ENCODE measurements at regions not wholly inside any gene's neighbourhood (a gene's known extent, or its start where the extent isn't known, plus 50 kb on each side); places are given as distances from the start of the nearest gene placed in this dataset.

- ATAC-seq (ENCODE audit: low read depth) (no peak), DNase-seq (no peak)
- POLR2A ChIA-PET = no interaction called here
- Mint-ChIP-seq H3K4me3 (no peak overlapping the region), H3K9me3 (no peaks in the 10 kb centered on the region), H3K27me3 (no peaks in the 10 kb centered on the region), H3K36me3 (no peaks in the 10 kb centered on the region), H3K4me1 (no peaks in the 10 kb centered on the region), H3K27ac (no peak overlapping the region)
These were observed 910.2 kb downstream of the TUSC7 start for GRCh38 chr3:117619805-117620204.

DNA sequence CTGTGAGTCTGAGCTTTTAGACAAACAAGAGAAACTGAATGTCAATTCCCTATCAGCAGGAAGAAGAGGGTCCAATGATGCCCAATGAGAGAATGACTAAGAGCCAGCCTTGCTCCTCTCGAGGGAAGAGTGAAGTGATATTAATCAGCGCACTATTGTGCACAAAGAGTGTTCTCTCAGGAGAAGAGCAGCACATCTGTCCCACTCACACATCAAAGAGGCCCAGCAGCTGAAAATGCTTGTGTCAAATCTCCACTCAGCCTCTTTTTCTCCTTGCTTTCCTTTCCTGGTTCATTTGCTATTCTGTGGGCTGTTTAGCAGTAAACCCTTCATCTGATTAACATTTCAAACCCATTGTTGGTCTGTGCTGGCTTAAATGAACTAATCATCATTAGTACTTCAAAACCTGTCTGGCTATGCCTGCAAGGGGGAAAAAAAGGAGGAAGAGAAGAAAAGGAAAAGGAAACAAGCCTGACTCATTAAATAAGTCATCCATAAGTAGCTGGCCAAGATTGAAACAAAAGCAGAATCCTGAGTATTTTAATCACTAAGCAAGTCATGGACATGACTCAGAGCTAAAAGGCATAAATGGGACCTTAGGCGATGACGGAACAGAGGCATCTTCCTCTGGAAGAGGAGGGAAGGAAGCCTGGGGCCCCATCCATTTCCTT is 912.7 kb downstream of the TUSC7 start:
- H3K27ac Mint-ChIP-seq = no peak overlapping the region
- no peaks in the 10 kb centered on the region for H3K9me3 Mint-ChIP-seq
- no peaks in the 10 kb centered on the region for H3K27me3 Mint-ChIP-seq
- POLR2A ChIA-PET = no interaction called here
- ATAC-seq (ENCODE audit: low read depth) (no peak), DNase-seq (no peak)
- no peaks in the 10 kb centered on the region for H3K36me3 Mint-ChIP-seq
- no peaks in the 10 kb centered on the region for H3K4me1 Mint-ChIP-seq
- no peak overlapping the region for H3K4me3 Mint-ChIP-seq

DNA sequence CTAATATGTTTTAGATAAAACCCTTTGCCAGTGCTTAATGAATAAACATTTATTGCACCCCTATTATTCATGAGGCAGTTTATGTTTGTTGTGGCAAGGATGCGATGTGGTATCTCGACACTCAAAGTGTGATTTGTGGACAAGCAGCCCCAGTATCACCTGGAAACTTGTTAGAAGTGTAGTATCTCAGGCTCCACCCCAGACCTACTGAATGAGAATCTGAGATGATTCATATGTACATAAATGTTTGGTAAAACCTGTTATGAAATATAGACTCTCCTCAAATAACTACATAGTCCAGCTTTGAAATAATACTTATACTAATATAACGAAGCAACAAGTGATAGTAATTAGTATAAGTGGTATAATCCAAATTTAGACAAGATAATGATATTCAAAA is 914.8 kb downstream of the TUSC7 start:
- Mint-ChIP-seq H3K27ac (no peak overlapping the region), H3K4me3 (no peak overlapping the region), H3K27me3 (no peaks in the 10 kb centered on the region), H3K9me3 (no peaks in the 10 kb centered on the region), H3K36me3 (no peaks in the 10 kb centered on the region), H3K4me1 (no peaks in the 10 kb centered on the region)
- DNase-seq (no peak), ATAC-seq (ENCODE audit: low read depth) (no peak)
- POLR2A ChIA-PET = no interaction called here

DNA sequence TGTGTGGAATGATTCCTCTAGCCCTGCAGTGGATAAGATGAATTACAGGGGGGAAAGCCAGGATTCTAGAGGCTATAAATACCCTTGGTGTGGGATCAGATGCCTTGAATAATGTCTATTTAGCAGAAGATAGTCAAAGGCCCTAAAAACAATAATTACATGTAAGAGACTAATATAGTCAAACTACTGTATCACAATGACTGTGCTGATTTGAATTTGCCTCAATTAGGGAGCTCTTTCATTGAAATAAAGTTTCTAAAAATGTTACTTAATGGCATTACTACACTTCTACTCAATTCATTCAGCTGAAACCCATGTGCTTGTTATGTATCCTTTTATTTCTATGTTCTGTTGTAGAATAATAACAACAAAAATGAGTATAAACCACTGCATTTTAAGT is 915.6 kb downstream of the TUSC7 start:
- H3K27me3 Mint-ChIP-seq = no peaks in the 10 kb centered on the region
- H3K36me3 Mint-ChIP-seq = no peaks in the 10 kb centered on the region
- H3K27ac Mint-ChIP-seq = no peak overlapping the region
- no peak for DNase-seq
- no peak overlapping the region for H3K4me3 Mint-ChIP-seq
- no peaks in the 10 kb centered on the region for H3K4me1 Mint-ChIP-seq
- POLR2A ChIA-PET = no interaction called here
- no peaks in the 10 kb centered on the region for H3K9me3 Mint-ChIP-seq
- ATAC-seq (ENCODE audit: low read depth) = no peak

GRCh38 chr3:117626577-117626976 is 917.0 kb downstream of the TUSC7 start:
- no peaks in the 10 kb centered on the region for H3K4me1 Mint-ChIP-seq
- no peaks in the 10 kb centered on the region for H3K36me3 Mint-ChIP-seq
- H3K4me3 Mint-ChIP-seq = no peak overlapping the region
- no peaks in the 10 kb centered on the region for H3K9me3 Mint-ChIP-seq
- DNase-seq (no peak), ATAC-seq (ENCODE audit: low read depth) (no peak)
- H3K27me3 Mint-ChIP-seq = no peaks in the 10 kb centered on the region
- POLR2A ChIA-PET = no interaction called here
- no peak overlapping the region for H3K27ac Mint-ChIP-seq

- no peaks in the 10 kb centered on the region for H3K9me3 Mint-ChIP-seq
- no peak overlapping the region for H3K27ac Mint-ChIP-seq
- POLR2A ChIA-PET = no interaction called here
- H3K4me3 Mint-ChIP-seq = no peak overlapping the region
- no peaks in the 10 kb centered on the region for H3K36me3 Mint-ChIP-seq
- no peak for DNase-seq
- no peak for ATAC-seq (ENCODE audit: low read depth)
- no peaks in the 10 kb centered on the region for H3K27me3 Mint-ChIP-seq
- H3K4me1 Mint-ChIP-seq = no peaks in the 10 kb centered on the region
These were observed 919.3 kb downstream of the TUSC7 start for GRCh38 chr3:117628823-117629291.

GRCh38 chr3:117629505-117629904 is 919.9 kb downstream of the TUSC7 start:
- Mint-ChIP-seq H3K9me3 (no peaks in the 10 kb centered on the region), H3K4me3 (no peak overlapping the region), H3K27me3 (no peaks in the 10 kb centered on the region), H3K27ac (no peak overlapping the region), H3K36me3 (no peaks in the 10 kb centered on the region), H3K4me1 (no peaks in the 10 kb centered on the region)
- no peak for DNase-seq
- no peak for ATAC-seq (ENCODE audit: low read depth)
- POLR2A ChIA-PET = no interaction called here

- ATAC-seq (ENCODE audit: low read depth) = no peak
- no peak overlapping the region for H3K27ac Mint-ChIP-seq
- DNase-seq = no peak
- H3K27me3 Mint-ChIP-seq = no peaks in the 10 kb centered on the region
- H3K4me3 Mint-ChIP-seq = no peak overlapping the region
- H3K36me3 Mint-ChIP-seq = no peaks in the 10 kb centered on the region
- no peaks in the 10 kb centered on the region for H3K9me3 Mint-ChIP-seq
- POLR2A ChIA-PET = no interaction called here
- H3K4me1 Mint-ChIP-seq = no peaks in the 10 kb centered on the region
These were observed 920.9 kb downstream of the TUSC7 start for GRCh38 chr3:117630469-117630868.

DNA sequence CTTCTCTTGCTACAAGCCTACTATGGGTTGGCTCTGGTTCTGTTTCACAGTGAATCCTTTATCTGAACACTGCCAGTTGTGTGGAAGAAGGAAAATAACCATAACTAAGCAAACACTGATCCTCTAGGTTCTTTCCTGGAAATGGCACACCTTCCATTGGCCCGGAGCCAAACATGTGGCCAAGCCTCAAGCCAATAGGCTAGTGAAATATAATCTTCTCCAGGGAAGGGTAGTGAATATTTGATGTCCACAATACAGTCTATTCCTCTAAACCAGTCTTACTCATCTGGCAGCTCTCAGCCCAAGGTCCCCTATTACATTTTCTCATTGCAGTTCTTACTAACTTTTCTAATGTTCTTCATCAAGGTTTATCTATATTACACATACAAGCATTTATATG is 921.3 kb downstream of the TUSC7 start:
- Mint-ChIP-seq H3K27ac (no peak overlapping the region), H3K27me3 (no peaks in the 10 kb centered on the region), H3K9me3 (no peaks in the 10 kb centered on the region), H3K36me3 (no peaks in the 10 kb centered on the region), H3K4me3 (no peak overlapping the region), H3K4me1 (no peaks in the 10 kb centered on the region)
- POLR2A ChIA-PET = no interaction called here
- ATAC-seq (ENCODE audit: low read depth) (no peak), DNase-seq (no peak)

GRCh38 chr3:117631781-117632180 is 922.2 kb downstream of the TUSC7 start:
- no peak overlapping the region for H3K4me3 Mint-ChIP-seq
- H3K9me3 Mint-ChIP-seq = no peaks in the 10 kb centered on the region
- POLR2A ChIA-PET = no interaction called here
- ATAC-seq (ENCODE audit: low read depth) (no peak), DNase-seq (no peak)
- H3K27ac Mint-ChIP-seq = no peak overlapping the region
- no peaks in the 10 kb centered on the region for H3K36me3 Mint-ChIP-seq
- H3K27me3 Mint-ChIP-seq = no peaks in the 10 kb centered on the region
- no peaks in the 10 kb centered on the region for H3K4me1 Mint-ChIP-seq

DNA sequence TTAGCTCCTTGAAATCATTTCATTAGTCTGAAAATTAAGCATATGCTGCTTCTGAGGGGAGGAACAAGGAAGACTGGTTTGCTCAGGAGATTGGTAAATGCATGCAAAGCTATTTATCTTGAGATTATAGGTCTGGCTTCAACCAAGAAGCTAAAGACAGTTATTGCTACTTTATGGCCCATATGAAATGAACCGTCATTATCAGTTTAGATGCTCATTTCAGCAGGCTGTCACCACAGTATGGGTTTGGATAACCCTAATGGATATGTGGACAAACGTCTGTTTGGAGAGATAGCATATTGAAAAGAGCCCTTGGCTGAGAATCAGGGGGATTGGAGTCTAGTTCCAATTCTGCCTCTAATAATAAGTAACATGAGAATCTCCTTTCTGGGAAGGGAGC is 922.6 kb downstream of the TUSC7 start:
- Mint-ChIP-seq H3K27me3 (no peaks in the 10 kb centered on the region), H3K4me1 (no peaks in the 10 kb centered on the region), H3K27ac (no peak overlapping the region), H3K36me3 (no peaks in the 10 kb centered on the region), H3K9me3 (no peaks in the 10 kb centered on the region), H3K4me3 (no peak overlapping the region)
- POLR2A ChIA-PET = no interaction called here
- no peak for DNase-seq
- ATAC-seq (ENCODE audit: low read depth) = no peak

GRCh38 chr3:117633207-117633606 is 923.6 kb downstream of the TUSC7 start:
- Mint-ChIP-seq H3K9me3 (no peaks in the 10 kb centered on the region), H3K27ac (no peak overlapping the region), H3K4me3 (no peak overlapping the region), H3K4me1 (no peaks in the 10 kb centered on the region), H3K27me3 (no peaks in the 10 kb centered on the region), H3K36me3 (no peaks in the 10 kb centered on the region)
- ATAC-seq (ENCODE audit: low read depth) (no peak), DNase-seq (no peak)
- POLR2A ChIA-PET = no interaction called here

- POLR2A ChIA-PET = no interaction called here
- DNase-seq = no peak
- Mint-ChIP-seq H3K27ac (no peak overlapping the region), H3K4me1 (no peaks in the 10 kb centered on the region), H3K9me3 (no peaks in the 10 kb centered on the region), H3K4me3 (no peak overlapping the region), H3K27me3 (no peaks in the 10 kb centered on the region), H3K36me3 (no peaks in the 10 kb centered on the region)
- ATAC-seq (ENCODE audit: low read depth) = no peak
These were observed 928.1 kb downstream of the TUSC7 start for GRCh38 chr3:117637666-117638065.

- no peaks in the 10 kb centered on the region for H3K4me1 Mint-ChIP-seq
- no peak overlapping the region for H3K27ac Mint-ChIP-seq
- POLR2A ChIA-PET = no interaction called here
- DNase-seq = no peak
- H3K36me3 Mint-ChIP-seq = no peaks in the 10 kb centered on the region
- H3K4me3 Mint-ChIP-seq = no peak overlapping the region
- peaks cover 8% of the 10 kb centered on the region for H3K9me3 Mint-ChIP-seq
- ATAC-seq (ENCODE audit: low read depth) = no peak
- H3K27me3 Mint-ChIP-seq = no peaks in the 10 kb centered on the region
These were observed 934.6 kb downstream of the TUSC7 start for GRCh38 chr3:117644203-117644602.
